Right lobe of liver (tissue), 4 donors: ENCODE measurements at regions not wholly inside any gene's neighbourhood (a gene's known extent, or its start where the extent isn't known, plus 50 kb on each side); places are given as distances from the start of the nearest gene placed in this dataset.

ENCODE experiments used
- POLR2A ChIP-seq: fragments of 450-650 bp; IDR thresholded peaks from one replicate; pipeline ENCODE4 v1.6.1; 2017; ENCODE audit warnings: antibody characterized with exemption, mild to moderate bottlenecking
- TF ChIP-seq, protein P1 (sequence below), 4 donors: fragments of 200-600 bp in 3 of 4; fragments of 450-650 bp in 1 of 4; IDR thresholded peaks; one replicate each; pipeline versions ENCODE4 v1.5.1 to v1.8.0; 2016 to 2022; ENCODE audit warnings: antibody characterized with exemption in 4 of 4, mild to moderate bottlenecking in 2 of 4
- donor health status: DM: no; HTN: no; CAD: no.
- donor health status: DM: no; HTN: no; CAD: no.
- donor health status: DM: no; HTN: yes; CAD: no.

DNA sequence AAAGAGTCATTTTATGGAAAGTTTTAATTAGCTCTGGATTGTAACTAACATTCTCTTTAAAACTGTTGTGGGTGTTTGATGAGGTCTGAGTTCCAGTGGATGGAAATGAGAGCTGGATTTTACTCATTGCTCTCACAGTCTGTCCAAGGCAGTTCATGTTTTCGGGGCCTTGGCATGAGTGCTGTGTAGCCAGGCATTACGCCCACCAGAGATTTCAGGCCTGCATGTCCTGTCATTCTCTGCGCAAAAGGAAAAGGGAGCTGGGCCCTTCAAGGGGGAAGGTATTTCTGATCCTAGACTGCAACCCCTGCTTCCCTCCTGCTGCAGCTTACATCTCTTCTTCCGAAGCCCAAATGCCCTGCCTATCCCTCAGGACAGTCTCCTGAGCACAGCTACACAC lies 499.6 kb upstream of the TRPC7 start:
- TF ChIP-seq POLR2A, result no peak
- TF ChIP-seq, protein P1, sequence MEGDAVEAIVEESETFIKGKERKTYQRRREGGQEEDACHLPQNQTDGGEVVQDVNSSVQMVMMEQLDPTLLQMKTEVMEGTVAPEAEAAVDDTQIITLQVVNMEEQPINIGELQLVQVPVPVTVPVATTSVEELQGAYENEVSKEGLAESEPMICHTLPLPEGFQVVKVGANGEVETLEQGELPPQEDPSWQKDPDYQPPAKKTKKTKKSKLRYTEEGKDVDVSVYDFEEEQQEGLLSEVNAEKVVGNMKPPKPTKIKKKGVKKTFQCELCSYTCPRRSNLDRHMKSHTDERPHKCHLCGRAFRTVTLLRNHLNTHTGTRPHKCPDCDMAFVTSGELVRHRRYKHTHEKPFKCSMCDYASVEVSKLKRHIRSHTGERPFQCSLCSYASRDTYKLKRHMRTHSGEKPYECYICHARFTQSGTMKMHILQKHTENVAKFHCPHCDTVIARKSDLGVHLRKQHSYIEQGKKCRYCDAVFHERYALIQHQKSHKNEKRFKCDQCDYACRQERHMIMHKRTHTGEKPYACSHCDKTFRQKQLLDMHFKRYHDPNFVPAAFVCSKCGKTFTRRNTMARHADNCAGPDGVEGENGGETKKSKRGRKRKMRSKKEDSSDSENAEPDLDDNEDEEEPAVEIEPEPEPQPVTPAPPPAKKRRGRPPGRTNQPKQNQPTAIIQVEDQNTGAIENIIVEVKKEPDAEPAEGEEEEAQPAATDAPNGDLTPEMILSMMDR (IDR thresholded peaks at IDR 0.05), result no peak
